HG03432 (cell line): ENCODE measurements at regions not wholly inside any gene's neighbourhood (a gene's known extent, or its start where the extent isn't known, plus 50 kb on each side); places are given as distances from the start of the nearest gene placed in this dataset.
A peak's percentile ranks its signal among the peaks of the same experiment; 100 is the strongest.
"Not testable (repeated sequence)": the region's sequence is repeated elsewhere in the genome, so short reads cannot be mapped to it uniquely, and the experiment has no call there.

Experiments
- ATAC-seq: cut with Tn5 transposase; IDR thresholded peaks from one replicate; pipeline ENCODE4 v1.9.1; 2021; ENCODE audit warnings: mild to moderate bottlenecking, moderate library complexity; ENCODE audit not compliant: unreplicated experiment

GRCh38 chrX:131821945-131822622 is 201.0 kb upstream of the STK26 start:
- ATAC-seq = no peak

GRCh38 chrX:131826572-131826971 is 196.5 kb upstream of the STK26 start:
- no peak for ATAC-seq

DNA sequence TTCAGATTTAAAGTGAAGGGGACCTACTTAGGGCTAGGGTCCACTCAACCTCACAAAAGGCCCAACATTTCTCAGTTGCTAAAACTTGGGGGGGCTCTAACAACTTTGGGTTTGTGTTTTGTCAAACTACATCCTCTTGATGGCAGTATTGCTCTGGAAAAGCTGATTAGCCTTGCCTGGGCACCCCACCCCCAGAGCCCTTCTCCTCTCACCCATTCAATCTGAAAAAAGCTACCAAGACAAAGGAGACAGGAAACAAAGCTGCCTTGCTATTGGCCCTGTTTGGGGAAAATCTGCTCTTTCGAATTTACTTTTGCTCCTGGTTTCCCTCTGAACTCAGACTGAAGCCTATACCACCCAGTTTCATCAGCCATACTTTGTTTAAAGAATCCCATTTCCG is 195.2 kb upstream of the STK26 start:
- ATAC-seq = peak; percentile 67

GRCh38 chrX:131828482-131828881 is 194.6 kb upstream of the STK26 start:
- no peak for ATAC-seq

DNA sequence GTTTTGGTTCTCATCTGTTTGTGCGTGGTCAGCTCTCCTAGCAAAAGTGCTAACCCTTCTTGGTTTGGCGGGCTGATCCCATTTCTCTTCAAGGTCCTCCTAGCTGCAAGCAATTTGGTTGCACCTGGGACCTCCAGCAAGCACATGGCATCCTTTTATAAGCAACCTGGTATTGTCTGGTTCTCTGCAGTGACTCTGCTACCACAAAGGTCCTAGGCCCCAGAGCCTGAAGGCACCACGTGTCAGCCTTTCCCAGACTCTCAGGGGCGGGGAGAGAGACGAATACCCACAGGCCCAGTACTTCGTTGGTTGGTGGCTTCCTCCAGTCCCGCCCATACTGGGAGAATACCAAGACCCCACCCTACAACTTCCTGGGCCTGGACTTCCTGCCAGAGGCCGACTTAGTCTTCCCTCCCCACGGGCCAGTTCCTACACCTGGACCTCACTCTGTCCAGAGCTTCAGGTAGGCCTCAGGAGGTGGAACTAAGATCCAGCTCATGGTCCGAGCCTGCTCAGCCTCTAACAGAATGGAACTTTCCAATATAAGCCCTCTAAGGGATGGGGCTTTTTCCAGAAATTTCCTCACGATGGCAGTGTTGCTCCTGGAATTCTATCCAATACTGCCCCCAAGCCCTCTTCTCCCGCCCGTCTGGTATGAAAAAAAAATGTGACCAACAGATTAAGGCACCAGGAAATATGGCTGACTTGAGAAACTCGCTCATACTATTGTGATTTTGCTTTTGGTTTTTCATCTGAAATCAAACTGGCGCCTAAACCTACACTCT is 192.5 kb upstream of the STK26 start:
- ATAC-seq = peak; percentile 86

- ATAC-seq = no peak
Measured at GRCh38 chrX:131831185-131831520, 191.9 kb upstream of the STK26 start.

DNA sequence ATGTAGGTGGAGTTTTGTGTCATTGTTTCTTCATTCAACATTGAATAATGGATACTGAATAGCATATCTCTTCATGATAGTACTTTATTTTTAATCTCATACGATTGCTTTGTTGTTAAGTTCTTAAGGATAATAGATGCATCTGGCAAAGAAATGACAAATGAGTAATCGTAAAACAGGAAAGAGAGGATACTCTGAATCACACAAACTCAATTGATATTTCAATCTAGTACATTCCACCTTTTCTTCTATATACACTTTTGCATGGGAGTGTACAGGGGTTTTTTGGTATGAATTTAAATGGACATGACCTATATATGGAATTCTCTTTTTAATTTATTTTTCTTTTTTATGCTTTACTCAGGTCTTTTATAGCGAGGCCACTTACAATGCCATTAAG is 186.9 kb upstream of the STK26 start:
- ATAC-seq = no peak

GRCh38 chrX:131837325-131837724 is 185.8 kb upstream of the STK26 start:
- ATAC-seq = no peak

- ATAC-seq = no peak
Measured at GRCh38 chrX:131840799-131841495, 182.2 kb upstream of the STK26 start.

- ATAC-seq = peak; percentile 81
Measured at GRCh38 chrX:131841496-131842437, 181.3 kb upstream of the STK26 start.

DNA sequence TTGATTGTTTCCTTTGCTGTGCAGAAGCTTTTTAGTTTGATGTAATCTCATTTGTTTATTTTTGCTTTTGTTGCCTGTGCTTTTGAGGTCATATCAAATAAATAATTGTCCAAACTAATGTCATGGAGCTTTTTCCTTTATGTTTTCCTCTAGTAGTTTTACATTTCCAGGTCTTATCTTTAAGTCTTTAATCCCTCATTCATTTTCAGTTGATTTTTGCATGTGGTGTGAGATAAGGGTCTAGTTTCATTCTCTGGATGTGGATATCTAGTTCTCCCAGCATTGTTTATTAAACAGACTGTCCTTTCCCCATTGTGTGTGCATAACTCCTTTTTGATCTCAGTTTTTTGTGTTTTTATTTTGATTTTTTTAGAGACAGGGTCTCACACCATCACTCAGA is 179.1 kb upstream of the STK26 start:
- no peak for ATAC-seq

- ATAC-seq = no peak
Measured at GRCh38 chrX:131845201-131845600, 177.9 kb upstream of the STK26 start.

DNA sequence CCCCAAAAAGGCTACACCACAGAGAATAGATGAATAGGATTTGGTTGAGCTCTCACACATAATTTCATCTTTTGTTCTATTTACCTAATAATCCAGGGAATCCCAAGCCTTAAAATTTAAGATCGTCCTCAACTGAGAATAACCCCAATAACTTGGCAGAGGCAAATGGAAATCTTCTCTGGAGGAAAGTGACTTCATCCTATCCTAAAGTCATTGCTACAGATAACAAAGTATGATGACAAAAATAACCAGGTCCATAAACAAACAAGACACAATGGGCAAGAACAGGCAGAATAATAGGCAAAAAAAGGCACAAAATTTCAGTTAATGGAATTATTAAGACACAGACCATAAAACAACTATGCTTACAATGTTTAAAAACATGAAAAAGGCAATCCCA is 177.3 kb upstream of the STK26 start:
- no peak for ATAC-seq

- ATAC-seq = not testable (repeated sequence)
Measured at GRCh38 chrX:131850964-131851363, 172.1 kb upstream of the STK26 start.

- ATAC-seq = no peak
Measured at GRCh38 chrX:131853440-131853839, 169.7 kb upstream of the STK26 start.

- ATAC-seq = no peak
Measured at GRCh38 chrX:131854581-131854980, 168.5 kb upstream of the STK26 start.

DNA sequence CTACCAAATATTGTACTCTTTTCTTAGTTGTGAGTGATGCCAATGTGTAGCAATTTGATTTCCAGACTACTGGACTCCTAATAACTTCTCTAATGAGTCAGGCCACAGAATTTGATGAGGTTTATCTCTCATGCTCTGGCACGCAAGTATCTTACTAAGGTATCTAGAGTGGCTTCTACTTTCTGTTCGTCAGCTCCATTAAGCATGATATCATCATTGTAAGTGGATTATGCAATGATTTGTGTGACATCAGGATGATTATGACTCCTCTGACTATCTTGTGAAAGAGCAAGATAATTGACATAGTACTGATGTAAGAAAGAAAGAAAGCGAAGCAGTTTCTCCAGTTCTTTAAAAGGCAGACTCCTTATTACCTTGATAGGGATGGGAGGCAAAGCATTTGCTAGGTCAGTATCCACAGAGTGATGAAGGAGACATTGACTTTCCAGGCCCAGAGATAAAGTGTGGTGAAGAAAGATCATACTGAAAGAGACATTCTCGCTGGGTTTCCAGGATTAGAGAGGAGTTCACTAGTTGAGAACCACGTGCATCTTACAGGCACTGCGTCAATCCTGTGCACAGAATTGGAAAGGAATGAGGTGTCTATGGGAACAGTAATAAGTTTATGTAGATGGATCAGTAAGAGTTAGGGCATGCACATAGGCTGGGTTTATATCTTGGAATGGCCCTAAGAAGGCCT is 161.9 kb upstream of the STK26 start:
- no peak for ATAC-seq

DNA sequence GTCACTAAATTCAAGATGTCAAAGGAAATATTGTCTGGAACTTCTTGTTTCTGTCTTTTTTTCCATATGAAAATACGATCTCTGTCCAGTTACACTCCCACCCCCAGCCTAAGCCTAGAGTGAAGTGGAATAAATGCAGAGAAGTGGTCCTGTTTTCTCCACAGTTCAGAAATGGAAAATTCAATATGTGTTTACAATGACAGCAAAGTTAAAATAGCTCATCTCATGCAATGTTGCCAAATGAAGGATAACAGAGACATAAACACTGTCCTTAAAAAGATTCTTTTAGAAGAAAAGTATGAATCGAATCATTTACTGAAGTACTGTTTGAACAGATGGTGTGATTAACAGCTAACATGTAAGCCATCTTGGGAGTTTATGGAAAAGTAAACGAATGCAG is 160.8 kb upstream of the STK26 start:
- ATAC-seq = no peak

DNA sequence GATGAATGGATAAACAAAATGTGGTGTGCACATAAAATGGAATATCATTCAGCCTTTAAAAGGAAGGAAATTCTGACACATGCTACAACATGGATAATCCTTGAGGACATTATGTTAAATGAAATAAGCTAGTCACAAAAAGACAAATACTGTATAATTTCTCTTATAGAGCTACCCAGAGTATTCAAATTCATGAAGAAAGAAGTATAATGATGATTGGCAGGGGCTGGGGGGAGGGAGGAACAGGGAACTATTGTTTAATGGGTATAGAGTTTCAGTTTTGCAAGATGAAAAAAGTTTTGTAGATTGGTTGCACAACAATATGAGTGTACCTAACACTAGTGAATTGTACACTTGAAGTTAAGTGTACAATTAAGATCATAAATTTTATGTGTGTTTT is 153.9 kb upstream of the STK26 start:
- ATAC-seq = no peak

DNA sequence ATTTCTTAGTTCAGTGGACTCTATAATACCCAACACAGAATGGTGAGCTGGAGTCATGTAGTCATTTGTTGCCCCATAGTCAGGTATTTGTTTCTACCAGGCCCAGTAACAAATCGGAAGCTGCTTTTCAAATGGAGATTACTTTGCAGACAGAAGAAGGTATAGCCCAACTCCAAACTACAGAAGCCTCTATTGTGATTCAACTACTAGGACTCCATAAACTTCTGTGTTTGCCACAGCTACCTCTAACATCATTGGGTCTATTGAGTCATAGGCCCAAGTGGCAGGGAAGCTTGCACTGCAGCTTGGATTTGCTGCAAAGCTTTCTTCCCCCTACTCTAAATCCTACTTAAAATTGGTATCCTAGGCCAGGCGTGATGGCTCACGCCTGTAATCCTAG is 148.8 kb upstream of the STK26 start:
- ATAC-seq = no peak
